MM.1S (cell line): ENCODE measurements at regions not wholly inside any gene's neighbourhood (a gene's known extent, or its start where the extent isn't known, plus 50 kb on each side); places are given as distances from the start of the nearest gene placed in this dataset.

ENCODE experiments used
- EZH2 ChIP-seq: fragments of 300-600 bp; sonication (generic); optimal IDR thresholded peaks from 2 replicates; pipeline ENCODE3; 2017; ENCODE audit warnings: low read depth, mild to moderate bottlenecking, antibody characterized with exemption, low read length, mixed read lengths
- TF ChIP-seq, protein P1 (sequence below): fragments of 300-600 bp; sonication (generic); IDR thresholded peaks from 2 replicates; pipeline ENCODE4 v1.5.1; 2016; ENCODE audit warnings: antibody characterized with exemption, low read length, mixed read lengths

DNA sequence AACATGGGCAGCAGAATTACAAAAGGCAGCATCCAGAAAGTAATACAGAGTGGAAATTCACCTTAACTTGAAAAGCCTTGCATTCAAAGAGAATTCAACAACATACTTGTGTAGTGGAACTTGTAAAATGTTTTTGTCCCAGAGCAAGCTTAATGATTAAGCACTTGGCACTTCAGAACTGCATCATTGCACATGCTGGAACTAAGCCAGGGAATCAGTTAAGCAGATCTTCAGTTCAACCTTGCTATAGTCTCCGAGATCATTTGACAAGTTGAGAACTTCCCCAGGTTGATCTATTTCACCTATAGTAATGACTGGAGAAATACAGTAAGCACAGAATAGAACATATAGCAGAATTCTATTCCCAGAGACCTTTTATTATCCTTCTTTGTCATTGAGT lies 1337.2 kb upstream of the NXPH2 start:
- TF ChIP-seq, protein P1, sequence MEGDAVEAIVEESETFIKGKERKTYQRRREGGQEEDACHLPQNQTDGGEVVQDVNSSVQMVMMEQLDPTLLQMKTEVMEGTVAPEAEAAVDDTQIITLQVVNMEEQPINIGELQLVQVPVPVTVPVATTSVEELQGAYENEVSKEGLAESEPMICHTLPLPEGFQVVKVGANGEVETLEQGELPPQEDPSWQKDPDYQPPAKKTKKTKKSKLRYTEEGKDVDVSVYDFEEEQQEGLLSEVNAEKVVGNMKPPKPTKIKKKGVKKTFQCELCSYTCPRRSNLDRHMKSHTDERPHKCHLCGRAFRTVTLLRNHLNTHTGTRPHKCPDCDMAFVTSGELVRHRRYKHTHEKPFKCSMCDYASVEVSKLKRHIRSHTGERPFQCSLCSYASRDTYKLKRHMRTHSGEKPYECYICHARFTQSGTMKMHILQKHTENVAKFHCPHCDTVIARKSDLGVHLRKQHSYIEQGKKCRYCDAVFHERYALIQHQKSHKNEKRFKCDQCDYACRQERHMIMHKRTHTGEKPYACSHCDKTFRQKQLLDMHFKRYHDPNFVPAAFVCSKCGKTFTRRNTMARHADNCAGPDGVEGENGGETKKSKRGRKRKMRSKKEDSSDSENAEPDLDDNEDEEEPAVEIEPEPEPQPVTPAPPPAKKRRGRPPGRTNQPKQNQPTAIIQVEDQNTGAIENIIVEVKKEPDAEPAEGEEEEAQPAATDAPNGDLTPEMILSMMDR = no peak
- TF ChIP-seq EZH2 = no peak
